NCI-H2171 treated with DMSO at 0.1 percent for 48 hours (cell line): ENCODE measurements at regions not wholly inside any gene's neighbourhood (a gene's known extent, or its start where the extent isn't known, plus 50 kb on each side); places are given as distances from the start of the nearest gene placed in this dataset.
"Not testable (repeated sequence)": the region's sequence is repeated elsewhere in the genome, so short reads cannot be mapped to it uniquely, and the experiment has no call there.

Source experiments
- DNase-seq: peaks from one replicate; lab custom pipeline; 2025; lab: John Stamatoyannopoulos, UW

DNA sequence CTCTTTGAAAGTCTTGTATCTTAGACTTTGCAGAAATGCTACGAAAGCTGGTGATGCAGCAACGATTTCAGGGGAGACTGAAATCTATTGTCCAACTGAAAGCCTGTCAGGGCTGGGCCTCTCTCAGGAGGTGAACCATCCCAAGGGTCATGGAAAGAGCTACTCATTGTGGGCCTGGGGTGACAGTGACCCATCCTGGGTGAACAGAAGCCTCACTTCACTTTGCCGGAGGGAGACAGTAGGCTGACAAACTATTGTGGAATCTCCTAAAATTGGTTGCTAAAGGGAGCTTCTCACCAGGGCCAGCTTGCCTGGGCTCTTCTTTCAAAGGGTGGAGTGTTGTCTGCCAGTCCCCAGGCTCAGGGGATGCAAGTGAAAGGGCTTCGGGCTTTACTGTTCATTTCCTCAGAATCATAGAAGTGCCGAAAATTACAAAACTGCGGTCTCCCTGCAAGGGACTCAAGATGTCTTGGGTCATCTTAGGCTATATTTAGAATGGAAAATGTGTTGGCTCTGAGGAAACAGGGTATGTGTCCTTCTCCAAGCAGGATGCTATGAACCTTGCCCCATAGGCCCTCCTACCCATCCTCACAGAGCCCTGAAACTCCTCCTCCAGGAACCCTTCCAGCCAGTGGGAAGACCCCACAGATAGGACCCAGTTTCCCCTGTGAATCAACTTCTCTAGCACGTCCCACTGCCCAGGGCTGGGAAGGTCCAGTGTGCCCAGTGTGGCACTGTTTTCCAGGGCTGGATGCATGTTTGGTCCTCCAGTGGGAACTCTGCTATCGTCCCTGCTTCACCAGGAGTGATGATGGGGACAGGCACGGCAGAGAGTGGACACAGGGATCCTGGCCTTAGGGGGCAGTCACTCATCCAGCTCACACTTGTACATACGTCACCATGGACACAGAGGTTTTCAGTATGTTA, 173.4 kb upstream of the PLGLB2 start:
- DNase-seq, result not testable (repeated sequence)

DNA sequence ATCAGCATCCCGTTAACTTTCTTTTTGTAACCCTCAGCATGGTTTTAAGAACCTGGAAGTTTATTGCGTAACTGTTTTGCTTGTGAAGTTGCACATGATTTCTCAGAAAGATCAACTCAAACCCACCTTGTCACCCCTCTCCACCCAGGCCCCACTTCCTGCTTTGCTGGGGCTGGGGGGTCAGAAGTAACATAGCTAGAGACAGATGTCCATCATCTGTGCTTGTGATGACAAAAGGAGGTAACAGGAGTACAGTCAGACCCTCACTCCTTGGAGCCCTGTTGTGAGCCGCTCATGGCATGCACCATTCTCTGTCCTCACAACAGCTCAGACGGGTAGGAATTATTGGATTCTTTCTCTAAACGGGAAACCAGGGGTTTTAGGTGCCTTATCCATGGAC, 172.7 kb upstream of the PLGLB2 start:
- DNase-seq, result not testable (repeated sequence)

DNA sequence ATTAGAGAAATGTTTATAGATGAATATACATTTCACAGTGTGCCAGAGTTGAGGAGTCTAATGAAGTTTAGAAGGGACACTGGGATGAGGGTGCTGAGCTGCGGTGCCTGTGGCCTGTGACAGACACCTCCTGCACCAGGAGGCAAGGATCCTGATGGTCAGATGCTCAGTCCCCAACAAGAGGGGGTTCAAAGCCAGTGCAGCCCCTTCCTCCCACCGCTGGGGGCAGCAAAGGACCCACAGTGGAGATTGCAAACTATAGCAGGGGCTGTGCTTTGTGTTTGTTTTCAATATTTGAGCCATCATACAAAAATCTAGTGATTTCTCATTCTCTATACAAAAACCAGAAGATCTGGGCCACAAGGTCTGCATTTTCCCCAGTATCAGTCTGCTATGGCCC, 170.5 kb upstream of the PLGLB2 start:
- DNase-seq, result not testable (repeated sequence)

DNA sequence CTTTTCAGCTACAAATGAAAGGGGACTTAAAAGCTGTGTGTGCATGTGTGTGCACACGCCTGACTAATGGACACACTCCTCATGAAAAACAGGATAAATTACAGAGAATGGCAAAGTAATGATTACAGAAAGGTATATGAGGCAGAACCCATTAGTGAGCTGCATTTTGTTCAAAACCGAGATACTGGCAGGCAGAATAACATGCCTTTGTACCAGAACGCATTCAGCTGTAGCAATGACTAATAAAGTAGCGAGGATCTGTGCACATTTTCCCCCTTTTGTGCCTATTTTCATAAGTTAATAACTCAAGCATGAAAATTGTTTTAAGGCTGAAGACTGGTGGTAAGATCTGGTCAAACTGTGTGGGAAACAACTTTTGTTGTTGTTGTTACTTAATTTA, 165.7 kb upstream of the PLGLB2 start:
- DNase-seq, result not testable (repeated sequence)

DNA sequence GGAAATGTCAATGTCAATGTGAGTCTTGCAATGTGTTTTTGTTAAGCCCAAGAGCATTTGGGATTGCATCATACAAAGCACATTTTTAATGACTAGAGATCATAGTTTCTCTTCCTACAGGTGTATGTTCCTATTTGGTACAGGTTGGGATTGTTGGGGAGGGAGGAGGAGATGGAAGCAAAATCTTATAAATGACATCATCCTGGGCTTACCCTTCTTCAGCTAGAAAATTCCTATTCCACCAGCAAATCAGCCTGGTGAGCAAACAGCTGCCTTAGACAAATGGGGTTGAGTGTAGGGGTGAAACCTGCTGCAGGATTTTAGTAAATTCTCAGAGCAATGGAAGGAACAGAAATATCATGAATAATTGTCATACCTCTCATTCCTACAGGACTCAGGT, 165.3 kb upstream of the PLGLB2 start:
- not testable (repeated sequence) for DNase-seq

DNA sequence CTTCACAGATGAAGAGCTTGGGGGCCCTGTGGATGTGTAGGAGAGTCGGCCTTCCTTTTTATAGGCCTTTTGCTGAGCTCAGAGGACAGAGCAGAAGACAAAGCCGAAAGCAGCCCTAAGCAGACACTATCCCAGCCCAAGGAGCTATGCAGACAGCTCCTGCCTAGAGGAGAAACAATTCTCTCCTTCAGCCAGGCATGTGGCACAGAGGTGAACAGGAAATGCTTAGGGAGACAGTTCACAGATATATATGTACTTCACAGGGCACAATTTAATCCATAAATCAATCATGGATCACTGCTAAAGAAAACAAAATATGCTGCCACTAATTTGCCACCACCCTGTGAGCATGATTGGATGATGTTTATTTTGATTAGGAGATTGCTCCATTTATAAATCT, 164.5 kb upstream of the PLGLB2 start:
- DNase-seq, result not testable (repeated sequence)

DNA sequence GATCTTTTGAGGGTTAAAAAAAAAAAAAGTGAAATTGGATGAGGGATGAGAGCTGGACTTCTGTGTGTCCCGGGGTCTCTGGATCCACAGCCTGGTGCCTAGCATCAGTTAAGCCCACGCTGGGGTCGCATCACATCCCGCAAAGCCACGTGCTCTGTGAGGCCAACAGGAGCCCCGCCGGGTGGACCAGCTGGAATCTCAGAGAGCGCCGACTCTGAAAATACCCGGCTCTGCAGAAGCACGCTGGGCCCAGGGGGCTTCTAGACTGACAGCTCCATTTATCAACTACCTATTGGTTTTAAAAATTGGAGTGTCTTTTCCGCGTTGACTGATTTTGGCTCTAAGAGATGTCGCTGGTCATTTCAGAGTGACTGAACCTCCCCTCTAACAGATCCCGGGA, 164.1 kb upstream of the PLGLB2 start:
- not testable (repeated sequence) for DNase-seq

DNA sequence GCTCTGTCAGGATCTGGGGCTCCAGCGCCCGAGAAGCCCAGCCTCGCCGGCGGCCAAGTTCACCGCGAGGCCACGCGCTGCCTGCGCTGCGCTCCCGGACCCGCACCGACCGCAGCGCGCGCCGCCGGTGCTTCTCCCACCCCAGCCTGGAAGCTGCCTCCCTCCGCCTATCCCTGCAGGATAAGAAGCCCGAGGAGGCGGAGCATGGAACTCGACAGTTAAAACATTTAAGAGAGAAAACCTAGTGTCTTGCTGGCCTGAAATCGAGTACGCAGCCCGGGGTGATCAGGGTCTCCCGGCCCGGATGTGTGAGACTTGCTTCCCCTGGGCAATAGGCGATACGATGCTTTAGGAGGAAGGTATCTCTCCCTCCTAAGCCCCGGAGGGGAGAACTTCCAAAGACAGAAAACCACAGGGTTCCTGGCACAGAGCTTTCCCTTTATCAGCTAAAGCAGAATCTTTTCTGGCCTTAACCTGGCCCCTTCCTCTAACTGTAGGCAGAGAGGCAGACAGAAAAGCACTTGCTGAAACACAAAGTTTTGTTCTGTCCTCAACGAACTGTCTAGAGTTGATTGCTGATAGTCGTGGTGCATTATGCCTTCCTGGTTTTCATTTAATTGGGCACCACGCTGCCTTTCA, 163.5 kb upstream of the PLGLB2 start:
- not testable (repeated sequence) for DNase-seq

DNA sequence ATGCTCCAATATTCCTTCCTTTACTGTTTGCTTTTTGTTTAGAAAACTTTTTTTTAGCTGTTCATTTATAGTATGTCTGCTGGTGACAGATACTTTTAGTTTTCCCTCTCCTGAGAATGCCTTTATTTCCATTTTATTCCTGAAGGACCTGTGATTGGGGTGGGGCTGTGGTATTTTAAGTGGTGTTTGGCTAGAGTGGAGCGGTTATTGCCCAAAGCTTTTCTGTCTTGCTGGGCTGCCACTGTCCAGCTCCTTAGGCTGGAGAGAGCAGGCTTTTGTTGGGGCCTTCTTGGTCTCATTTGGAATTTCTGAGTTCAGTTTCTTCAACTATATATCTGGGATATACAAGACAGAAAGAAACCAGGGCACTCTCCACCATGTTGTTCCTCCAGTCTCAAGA, 160.0 kb upstream of the PLGLB2 start:
- DNase-seq, result not testable (repeated sequence)

DNA sequence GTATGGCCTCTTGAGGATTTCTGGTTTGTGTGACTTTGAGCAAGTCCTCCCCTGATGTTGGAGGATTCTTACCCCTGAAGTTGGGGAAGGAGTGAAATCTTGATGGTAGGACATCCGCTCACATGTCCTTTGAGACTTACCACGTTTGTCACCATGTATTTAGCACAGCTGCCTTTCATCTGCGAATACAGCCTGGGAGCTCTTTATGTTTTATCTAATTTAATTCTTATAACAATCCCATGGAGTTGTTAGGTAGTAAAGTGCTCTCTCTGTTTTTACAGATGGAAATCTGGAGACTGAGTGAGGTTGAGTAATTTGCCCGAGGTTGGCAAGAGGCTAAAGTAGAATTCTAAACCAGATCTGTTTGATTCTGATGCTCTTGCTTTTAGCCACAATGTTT, 154.9 kb upstream of the PLGLB2 start:
- not testable (repeated sequence) for DNase-seq

DNA sequence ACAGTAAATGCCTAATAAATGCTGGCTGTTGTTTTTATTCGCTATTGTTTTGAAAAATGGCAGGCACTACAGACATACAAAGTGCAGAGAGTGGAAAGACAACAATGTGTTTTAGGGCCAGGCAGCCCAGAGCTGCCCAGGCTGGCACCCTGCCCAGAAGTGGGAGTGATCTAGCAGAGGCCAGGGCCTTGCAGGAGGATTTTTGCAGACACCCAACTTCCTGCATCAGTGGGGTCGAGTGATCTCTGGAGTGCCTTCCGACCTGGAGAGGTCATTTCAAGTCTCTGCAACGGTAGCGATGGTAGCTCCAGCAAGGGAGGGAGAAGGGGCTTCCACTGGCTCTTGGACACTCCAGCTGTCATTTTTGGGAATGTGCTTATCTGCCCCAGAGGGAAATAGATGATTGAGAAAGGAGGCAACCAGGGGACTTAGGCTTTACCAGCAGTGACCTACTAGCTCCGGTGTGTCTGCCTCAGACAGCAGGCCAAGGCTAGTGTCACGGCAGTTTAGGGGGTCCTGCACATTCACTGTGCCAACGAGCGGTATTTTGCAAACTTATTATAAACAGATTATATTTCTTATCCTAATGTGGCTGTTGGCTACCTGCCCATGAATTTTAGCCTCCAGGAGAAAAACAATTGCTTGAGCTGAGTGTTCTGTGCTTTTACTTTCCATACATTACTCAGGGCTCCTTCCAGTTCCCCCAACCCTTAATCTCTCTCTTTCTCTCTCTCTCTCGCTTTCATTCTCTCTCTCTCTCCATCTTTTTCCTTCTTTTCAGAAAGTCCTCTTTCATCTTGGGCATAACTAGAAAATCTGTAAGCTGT, 153.9 kb upstream of the PLGLB2 start:
- DNase-seq, result not testable (repeated sequence)

DNA sequence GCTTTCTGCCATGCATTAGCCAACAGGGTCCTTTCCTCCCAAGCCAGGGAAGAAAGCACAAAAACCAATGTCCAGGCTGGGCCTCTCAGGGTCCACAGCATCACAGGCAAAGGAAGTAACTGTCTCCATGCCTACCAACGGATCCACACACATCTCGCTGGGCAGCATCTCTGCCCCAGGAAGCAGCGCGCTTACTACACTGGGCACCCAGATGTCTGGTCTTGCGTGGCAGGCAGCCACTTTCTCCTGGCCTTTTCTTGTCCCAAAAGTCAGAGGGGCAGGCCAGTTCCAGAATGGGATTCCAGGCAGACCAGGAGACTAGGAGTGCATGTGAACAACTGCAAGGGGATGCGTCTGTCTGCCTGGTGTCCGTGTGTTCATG, 153.3 kb upstream of the PLGLB2 start:
- not testable (repeated sequence) for DNase-seq

DNA sequence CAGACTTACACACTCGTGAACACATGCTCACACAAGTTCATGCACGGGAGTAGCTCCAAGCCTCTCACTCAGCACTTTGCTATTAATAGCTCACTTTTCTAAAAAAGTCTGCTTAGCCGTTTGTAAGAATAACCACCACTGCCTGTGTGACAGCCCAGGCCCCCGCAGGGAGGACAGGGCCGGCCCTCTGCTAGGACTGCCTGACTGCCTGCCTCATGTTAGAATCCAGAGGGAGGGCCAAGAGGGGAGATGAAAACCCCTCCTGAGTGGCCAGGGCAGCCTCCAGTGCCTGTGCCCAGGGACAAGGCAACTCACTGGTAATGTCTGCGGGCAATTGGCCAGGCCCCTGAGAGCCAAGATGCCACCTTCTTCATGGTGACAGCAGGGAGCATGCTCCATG, 152.9 kb upstream of the PLGLB2 start:
- not testable (repeated sequence) for DNase-seq

DNA sequence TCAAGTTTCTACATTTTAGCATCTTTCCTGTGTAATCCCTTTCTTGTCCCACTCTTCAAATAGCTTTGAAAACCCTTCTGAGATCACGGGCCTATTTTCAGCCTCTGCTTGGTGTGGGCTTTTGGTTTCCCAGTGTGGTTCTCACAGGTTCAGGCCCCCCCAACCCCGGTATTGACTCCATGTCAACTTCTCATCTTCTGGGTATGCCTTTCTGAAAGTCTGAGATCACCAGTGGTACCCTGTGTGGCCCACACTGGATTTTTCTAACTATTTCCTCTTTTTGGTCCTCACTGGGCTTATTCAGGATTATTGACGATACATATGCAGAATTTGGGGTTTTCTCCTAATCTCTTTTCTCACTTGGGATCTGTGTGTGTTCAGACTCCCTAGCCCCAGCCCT, 146.9 kb upstream of the PLGLB2 start:
- not testable (repeated sequence) for DNase-seq

DNA sequence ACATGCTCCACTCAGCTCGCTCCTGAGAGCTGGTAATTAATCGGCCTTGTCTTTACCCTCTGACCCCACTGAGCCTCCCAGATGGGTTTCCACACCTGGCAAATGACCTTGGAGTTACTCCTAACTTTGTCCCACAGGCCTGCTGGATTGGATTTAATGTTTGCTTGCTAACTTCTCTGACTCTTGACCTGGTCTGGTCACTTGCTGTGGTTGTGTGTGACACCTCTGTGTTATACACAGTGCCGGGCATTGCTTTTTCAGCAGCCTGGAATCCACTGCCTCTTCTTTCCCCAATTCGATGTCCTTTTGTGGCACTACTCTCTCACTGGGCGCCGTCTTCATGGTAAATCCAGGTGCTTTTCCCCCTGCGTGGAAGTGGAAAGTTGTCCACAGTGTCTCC, 145.8 kb upstream of the PLGLB2 start:
- not testable (repeated sequence) for DNase-seq

DNA sequence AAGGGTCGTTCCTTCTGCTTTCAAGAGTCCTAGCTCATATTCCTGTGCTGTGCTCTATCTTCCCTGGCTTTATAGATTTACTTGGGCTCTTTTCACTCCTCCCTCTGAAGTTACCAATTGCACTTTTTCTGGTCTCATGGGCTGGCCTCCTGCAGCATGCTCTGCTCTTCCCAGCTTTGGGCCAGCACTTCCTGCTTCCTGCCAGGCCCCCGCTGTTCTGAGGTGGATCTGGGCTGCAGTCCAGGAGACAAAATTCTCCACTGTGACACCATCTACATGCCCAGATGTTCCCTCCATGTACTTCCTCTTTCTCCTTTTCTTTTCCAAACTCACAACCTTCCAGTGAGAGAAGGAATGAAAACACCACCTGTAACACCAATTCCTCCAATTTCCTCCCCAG, 145.2 kb upstream of the PLGLB2 start:
- not testable (repeated sequence) for DNase-seq

DNA sequence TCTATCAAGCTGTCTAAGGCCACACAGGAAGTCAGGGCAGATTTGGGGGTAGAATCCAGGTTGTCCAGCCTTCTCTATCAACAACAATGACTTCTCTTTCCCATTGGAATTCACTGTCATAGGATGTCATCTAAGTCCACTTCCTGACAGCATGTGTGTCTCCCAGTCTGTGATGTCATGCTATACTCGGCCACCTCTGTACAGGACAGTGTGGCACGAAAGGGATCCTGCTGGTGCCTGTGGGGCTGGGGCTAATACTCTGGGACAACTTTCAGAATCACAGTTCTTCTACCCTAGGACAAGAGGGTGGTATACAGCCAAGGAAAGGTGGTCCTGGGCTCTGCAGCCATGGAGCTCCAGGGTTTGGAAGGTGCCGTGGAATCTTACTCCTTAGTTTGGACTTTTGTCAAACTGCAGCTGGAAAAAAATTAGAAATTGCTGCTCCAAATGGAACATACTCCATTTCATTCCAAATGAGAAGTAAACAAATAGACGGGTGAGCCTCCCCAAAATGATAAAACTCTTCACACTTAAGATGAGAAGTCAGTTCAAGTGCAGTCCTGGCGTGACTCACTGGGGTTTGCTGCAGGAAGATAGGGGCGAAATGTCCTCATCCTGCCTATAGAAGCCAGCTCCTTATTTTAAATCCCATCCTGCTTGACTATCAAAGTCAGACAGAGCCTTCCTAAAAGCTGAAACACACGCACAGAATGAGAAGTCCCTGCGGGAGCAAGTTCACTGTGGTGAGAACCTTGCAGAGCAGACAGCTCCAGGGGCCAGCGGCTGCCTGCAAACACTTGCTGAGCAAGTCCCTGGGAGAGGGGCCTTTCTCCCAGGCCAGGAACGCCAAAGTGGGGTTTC, 144.2 kb upstream of the PLGLB2 start:
- DNase-seq, result not testable (repeated sequence)

DNA sequence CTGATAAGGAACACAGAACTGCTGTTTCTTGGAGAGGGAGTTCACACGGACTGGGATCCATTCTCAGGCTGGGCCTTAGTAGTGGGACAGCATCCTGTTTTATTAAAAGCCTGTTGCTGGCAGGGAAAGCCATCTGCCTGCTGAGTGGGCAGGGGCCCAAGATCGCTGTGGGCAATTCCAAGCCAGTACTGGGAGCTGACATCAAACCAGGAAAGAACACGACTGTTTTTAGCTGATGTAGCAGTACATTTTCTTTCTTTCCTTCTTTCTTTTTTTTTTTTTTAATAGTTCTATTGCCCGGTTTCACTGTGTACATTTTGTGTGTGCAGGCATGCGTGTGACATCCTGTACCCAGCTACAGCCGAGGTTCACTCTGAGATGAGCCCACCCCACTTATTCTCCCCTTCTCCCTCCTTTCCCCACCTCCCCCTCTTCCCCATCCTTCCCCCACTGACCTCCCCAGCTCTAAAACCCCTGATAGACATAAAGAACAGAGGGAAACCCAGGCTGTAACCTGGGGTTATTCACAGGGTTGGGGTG, 143.5 kb upstream of the PLGLB2 start:
- DNase-seq, result not testable (repeated sequence)

DNA sequence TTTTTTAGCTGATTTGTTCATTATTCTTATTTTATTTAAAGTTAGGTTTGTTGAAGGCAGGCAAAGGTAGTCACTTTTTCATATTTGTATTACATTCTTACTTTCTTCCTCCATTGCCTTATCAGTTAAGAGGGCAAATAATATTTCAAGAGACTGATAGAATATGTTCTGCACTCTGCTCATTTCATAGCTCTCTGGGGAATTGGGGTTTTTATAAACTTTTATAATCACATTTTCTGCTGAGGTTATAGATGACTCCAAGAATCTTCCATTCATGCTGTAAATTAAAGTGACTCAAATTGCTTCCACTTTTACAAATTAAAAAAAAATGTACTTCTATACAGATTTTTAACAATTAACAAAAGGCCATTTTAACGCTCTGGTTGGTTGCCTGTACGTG, 142.9 kb upstream of the PLGLB2 start:
- not testable (repeated sequence) for DNase-seq

DNA sequence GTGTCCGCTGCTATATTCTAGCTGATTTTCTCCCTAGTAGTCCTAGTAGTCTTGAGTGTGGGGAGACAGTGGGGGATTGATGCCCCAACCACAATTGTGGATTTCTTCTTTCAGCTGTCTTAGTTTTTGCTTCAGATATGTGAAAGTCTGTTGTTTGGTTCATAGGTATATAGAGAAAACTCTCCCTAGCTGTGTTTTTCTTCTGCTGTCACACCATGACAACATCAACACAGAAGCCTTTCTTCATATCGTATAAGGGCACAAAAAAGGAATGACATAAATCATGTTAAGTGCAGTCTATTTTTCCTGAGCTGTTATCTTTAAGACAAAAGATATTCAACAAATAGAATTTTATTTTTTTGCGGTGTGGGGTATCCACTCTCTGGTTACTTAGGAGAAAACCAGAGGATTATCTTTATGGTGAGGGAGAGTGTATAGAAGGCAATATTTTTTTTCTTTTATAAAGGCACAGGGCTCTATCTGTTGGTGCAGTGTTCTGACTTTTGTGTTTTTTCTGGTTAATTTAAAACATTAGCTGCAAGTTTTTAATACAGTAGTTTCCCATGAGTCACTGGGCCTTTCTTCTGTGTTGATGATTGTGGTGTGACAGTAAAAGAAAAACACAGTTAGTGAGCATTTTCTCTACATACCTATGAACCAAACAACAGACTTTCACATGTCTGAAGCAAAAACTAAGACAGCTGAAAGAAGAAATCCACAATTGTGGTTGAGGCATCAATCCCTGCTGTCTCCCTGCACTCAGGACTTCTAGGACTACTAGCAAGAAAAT, 139.3 kb upstream of the PLGLB2 start:
- not testable (repeated sequence) for DNase-seq
